HEK293T (cell line): ENCODE measurements at regions not wholly inside any gene's neighbourhood (a gene's known extent, or its start where the extent isn't known, plus 50 kb on each side); places are given as distances from the start of the nearest gene placed in this dataset.

ENCODE experiments used
- ARNT ChIP-seq: fragments of 450-650 bp; IDR thresholded peaks from 2 replicates; pipeline ENCODE4 v1.6.1; 2017; ENCODE audit warnings: mild to moderate bottlenecking
- BHLHE40 ChIP-seq: fragments of 450-650 bp; IDR thresholded peaks from 2 replicates; pipeline ENCODE4 v1.6.1; 2016; ENCODE audit warnings: mild to moderate bottlenecking, moderate library complexity, borderline replicate concordance
- FOXA1 ChIP-seq: fragments of 450-650 bp; IDR thresholded peaks from 2 replicates; pipeline ENCODE4 v1.6.1; 2016; ENCODE audit warnings: mild to moderate bottlenecking
- LEF1 ChIP-seq: fragments of 450-650 bp; IDR thresholded peaks from 2 replicates; pipeline ENCODE4 v1.6.1; 2017; ENCODE audit warnings: mild to moderate bottlenecking, borderline replicate concordance
- PKNOX1 ChIP-seq: fragments of 450-650 bp; IDR thresholded peaks from 2 replicates; pipeline ENCODE4 v1.6.1; 2016
- SP1 ChIP-seq: fragments of 450-650 bp; IDR thresholded peaks from 2 replicates; pipeline ENCODE4 v1.6.1; 2017
- SUZ12 ChIP-seq: fragments of 450-650 bp; IDR thresholded peaks from 2 replicates; pipeline ENCODE4 v1.6.1; 2016; ENCODE audit warnings: mild to moderate bottlenecking
- ZNF384 ChIP-seq: fragments of 450-650 bp; IDR thresholded peaks from 2 replicates; pipeline ENCODE4 v1.6.1; 2016

- TF ChIP-seq LEF1, result no peak
- no peak for TF ChIP-seq BHLHE40
- TF ChIP-seq ARNT, result no peak
- TF ChIP-seq FOXA1, result no peak
- no peak for TF ChIP-seq PKNOX1
- no peak for TF ChIP-seq SUZ12
- TF ChIP-seq ZNF384, result no peak
- no peak for TF ChIP-seq SP1
Observed at GRCh38 chr7:101736084-101736483, 81.3 kb upstream of the CUX1 start.
